Skeletal muscle tissue (tissue), 3 donors: ENCODE measurements at regions not wholly inside any gene's neighbourhood (a gene's known extent, or its start where the extent isn't known, plus 50 kb on each side); places are given as distances from the start of the nearest gene placed in this dataset.

ENCODE experiments used
- H3K27ac ChIP-seq: one replicate; pipeline ENCODE4 v1.7.0; 2013; ENCODE audit warnings: mild to moderate bottlenecking, low read depth, low read length, inconsistent platforms
- H3K27me3 ChIP-seq, 3 donors: one replicate each; pipeline ENCODE4 v1.7.0; 2013; ENCODE audit warnings: low read length in 3 of 3; ENCODE audit not compliant: control insufficient read depth in 3 of 3, insufficient read depth in 3 of 3
- H3K36me3 ChIP-seq, 3 donors: one replicate each; pipeline ENCODE4 v1.7.0; 2013; ENCODE audit warnings: low read length in 3 of 3; ENCODE audit not compliant: control insufficient read depth in 3 of 3, insufficient read depth in 3 of 3
- H3K4me1 ChIP-seq, 3 donors: one replicate each; pipeline ENCODE4 v1.7.0; 2013; ENCODE audit warnings: low read length in 3 of 3, mild to moderate bottlenecking in 3 of 3; ENCODE audit not compliant: control insufficient read depth in 3 of 3, insufficient read depth in 3 of 3
- H3K4me3 ChIP-seq, 3 donors: one replicate each; pipeline ENCODE4 v1.7.0; 2013; ENCODE audit warnings: low read length in 3 of 3
- H3K9ac ChIP-seq, 3 donors: one replicate each; pipeline ENCODE4 v1.7.0; 2013; ENCODE audit warnings: low read length in 3 of 3, mild to moderate bottlenecking in 3 of 3, moderate library complexity in 2 of 3, low read depth in 1 of 3
- H3K9me3 ChIP-seq, 3 donors: one replicate each; pipeline ENCODE4 v1.7.0; 2013; ENCODE audit warnings: low read length in 3 of 3; ENCODE audit not compliant: control insufficient read depth in 3 of 3
- donor health status: Osteomylitis.

DNA sequence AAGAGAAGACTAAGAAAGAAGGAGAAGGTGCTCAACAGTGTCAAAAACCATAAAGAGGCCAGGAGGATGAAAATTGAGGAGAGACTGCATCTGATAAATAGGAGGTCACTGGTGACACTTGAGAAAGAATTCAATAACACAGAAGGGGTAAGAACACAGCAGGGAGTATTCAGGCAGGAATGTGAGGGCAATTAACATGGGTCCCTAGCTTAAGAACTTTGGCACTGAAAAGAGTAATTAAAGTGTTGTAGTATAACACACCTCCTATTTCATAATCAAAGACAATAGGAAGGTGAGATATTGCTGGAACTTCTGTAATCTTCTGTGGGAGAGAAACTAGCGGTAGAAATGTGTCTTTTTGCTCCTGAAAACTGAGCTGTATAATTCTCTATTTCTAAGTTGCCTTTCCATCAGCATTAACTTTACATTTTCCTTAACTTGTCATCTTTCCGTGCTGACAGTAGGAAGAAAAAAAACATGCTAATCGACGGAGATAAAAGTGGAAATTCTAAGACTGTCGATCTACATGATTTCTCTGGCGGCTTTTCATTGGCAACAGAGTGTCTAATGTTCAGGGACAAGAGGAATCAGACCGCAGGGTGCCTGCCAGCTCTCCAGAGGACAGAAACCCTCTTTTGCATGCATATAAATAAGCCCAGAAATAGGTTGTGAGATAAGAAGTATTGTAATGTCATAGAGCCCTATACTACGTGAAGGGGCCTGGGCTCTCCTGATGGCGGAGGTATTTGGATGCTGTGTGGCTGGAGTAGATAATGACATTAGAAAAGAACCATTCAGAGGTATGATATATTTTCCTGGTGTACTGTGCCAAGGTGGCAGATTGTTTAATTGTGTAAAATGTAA, 147.9 kb upstream of the GAP43 start:
- Histone ChIP-seq H3K4me1 (no peaks in the 10 kb centered on the region), H3K9ac (no peak overlapping the region), H3K4me3 (no peak overlapping the region)

DNA sequence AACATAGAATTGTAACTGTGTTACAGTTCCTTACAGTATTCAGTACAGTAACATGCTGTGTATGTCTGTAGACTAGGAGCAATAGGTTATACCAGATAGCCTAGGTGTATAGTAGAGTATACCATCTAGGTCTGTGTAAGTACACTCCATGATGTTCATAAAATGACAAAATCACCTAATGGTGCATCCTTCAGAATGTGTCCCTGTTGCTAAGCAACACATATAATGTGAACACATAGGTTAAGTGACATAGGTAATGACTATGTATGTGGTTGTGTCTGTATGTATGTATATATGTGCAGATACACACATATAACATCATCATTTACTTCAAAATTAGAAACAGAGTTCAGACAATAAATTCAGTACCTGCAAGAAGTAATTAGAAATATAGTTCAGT, 146.8 kb upstream of the GAP43 start:
- Histone ChIP-seq H3K9me3 (no peaks in the 10 kb centered on the region), H3K9ac (no peak overlapping the region), H3K27ac (no peak overlapping the region), H3K36me3 (no peaks in the 10 kb centered on the region), H3K4me1 (no peaks in the 10 kb centered on the region), H3K4me3 (no peak overlapping the region), H3K27me3 (no peaks in the 10 kb centered on the region)

More for the DNA sequence above, 147.9 kb upstream of the GAP43 start:
- H3K9me3 ChIP-seq: no peaks in the 10 kb centered on the region
- no peak overlapping the region for H3K27ac ChIP-seq
- H3K27me3 ChIP-seq: no peaks in the 10 kb centered on the region
- H3K36me3 ChIP-seq: no peaks in the 10 kb centered on the region

DNA sequence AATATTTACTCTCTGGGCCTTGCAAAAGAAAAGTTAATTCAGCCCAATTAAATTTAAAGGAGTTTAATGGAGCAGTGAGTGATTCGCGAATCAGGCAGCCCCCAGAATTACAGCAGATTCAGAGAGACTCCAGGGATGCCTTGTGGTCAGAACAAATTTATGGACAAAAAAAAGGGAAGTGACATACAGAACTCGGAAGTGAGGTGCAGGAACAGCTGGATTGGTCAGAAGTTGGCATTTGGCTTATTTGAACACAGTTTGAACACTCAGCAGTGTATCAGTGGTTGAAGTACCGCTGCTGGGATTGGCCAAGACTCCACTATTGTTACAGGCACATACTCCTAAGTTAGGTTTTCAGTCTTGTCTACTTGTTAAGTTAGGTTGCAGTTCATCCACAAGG, 145.0 kb upstream of the GAP43 start:
- H3K9ac ChIP-seq: no peak overlapping the region
- H3K27me3 ChIP-seq: no peaks in the 10 kb centered on the region
- no peak overlapping the region for H3K27ac ChIP-seq
- H3K9me3 ChIP-seq: no peaks in the 10 kb centered on the region
- no peaks in the 10 kb centered on the region for H3K36me3 ChIP-seq
- H3K4me1 ChIP-seq: no peaks in the 10 kb centered on the region
- no peak overlapping the region for H3K4me3 ChIP-seq

DNA sequence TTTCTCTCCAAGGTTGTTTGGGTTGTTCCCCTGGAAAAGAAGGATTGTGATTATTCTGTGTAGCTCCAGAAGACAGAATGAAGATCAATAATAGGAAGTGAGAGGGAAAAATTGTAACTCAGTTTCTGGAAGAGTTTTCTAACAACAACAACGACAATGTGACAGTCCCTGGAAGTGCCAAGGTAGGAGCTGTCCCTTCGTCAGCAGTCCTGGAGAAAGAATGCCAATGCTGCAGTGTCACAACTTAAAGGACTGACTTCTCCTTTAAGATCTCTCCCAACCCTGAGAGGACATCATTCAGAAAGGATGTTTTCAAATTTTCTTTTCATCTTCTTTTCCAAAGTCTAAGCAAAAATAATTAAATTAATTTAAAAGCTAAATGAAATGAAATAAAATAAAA, 136.4 kb upstream of the GAP43 start:
- Histone ChIP-seq H3K9me3 (no peaks in the 10 kb centered on the region), H3K36me3 (no peaks in the 10 kb centered on the region), H3K4me3 (no peak overlapping the region), H3K4me1 (no peaks in the 10 kb centered on the region), H3K27ac (no peak overlapping the region), H3K9ac (no peak overlapping the region), H3K27me3 (no peaks in the 10 kb centered on the region)

DNA sequence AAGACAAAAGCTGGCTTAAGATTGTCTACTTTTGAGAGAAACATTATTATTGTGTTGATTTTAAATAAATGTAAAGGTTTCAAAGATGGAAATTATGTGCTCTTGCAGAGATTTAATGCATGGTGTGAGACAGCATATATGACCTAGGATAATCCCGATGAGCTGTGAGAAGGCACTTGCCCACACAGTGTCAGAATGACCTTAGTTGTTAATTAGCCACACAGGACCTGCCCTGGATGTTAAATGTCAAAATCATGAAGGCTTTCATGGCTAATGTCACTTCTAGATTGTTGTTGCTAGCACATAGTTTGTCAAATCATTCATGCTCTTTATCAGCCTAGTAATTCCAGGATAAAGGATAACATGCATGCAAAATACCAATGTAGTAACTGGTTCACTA, 135.3 kb upstream of the GAP43 start:
- Histone ChIP-seq H3K36me3 (no peaks in the 10 kb centered on the region), H3K27me3 (no peaks in the 10 kb centered on the region), H3K4me1 (no peaks in the 10 kb centered on the region), H3K9me3 (no peaks in the 10 kb centered on the region), H3K4me3 (no peak overlapping the region), H3K27ac (no peak overlapping the region), H3K9ac (no peak overlapping the region)

DNA sequence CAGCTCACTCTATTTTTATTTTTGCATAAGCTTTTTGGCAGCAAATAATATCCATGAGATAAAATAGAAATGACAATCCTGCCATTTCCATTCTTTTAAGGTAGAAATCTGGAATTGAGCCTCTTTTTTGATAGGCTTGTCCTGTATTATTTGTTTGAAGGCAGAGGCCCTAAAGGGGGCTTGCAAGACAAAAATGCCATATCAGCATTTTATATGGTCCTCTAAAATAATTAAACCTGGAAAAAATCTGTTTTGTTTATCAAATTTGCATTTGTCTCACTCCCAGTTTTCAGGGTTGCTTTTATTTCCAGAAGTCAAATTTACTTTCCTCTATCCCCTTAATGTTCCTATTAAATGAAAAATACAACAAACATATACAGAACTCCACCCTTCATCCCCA, 134.9 kb upstream of the GAP43 start:
- Histone ChIP-seq H3K9ac (no peak overlapping the region), H3K36me3 (no peaks in the 10 kb centered on the region), H3K27me3 (no peaks in the 10 kb centered on the region), H3K4me3 (no peak overlapping the region), H3K9me3 (no peaks in the 10 kb centered on the region), H3K27ac (no peak overlapping the region), H3K4me1 (no peaks in the 10 kb centered on the region)

DNA sequence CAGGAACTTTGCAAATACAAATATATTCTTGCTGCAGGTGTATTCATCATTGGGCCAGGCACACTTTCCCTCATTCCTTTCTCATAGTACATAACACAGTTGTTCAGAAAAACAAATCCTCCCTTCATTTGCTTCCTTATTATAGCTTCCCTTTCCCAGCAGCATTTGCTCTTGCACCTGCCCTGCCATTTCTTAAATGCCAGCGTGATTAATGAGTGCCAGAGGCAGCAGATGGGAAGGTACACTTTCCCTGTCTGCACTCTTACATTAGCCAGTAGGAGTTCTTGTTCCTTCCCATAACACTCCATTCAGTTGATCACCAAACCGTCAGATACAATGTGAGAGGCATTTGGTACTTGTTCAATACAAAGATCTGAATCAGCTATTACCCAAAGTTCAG, 128.5 kb upstream of the GAP43 start:
- H3K27ac ChIP-seq: no peak overlapping the region
- H3K4me3 ChIP-seq: no peak overlapping the region
- no peaks in the 10 kb centered on the region for H3K9me3 ChIP-seq
- H3K4me1 ChIP-seq: no peaks in the 10 kb centered on the region
- no peak overlapping the region for H3K9ac ChIP-seq
- no peaks in the 10 kb centered on the region for H3K36me3 ChIP-seq
- no peaks in the 10 kb centered on the region for H3K27me3 ChIP-seq

DNA sequence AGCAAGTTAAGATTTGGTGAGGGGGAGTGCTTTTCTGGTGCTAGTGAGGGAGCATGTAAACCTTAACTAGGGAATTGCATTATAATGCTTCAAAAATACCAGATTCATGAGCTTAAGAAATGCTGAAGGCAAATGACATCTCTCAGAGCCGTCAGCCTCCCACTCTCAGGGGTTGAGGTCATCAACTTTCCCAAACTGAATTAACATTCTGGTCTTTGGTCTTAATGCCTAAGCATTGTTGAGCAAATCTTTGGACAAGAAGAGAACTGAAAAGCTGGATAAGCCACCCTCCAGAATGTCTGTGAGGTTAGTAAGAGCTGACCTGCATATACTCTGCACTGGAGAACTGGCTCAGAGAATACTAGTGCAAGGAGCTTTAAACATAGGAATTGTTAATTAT, 124.9 kb upstream of the GAP43 start:
- H3K27me3 ChIP-seq: no peaks in the 10 kb centered on the region
- no peak overlapping the region for H3K27ac ChIP-seq
- H3K9me3 ChIP-seq: no peaks in the 10 kb centered on the region
- H3K9ac ChIP-seq: no peak overlapping the region
- H3K4me3 ChIP-seq: no peak overlapping the region
- no peaks in the 10 kb centered on the region for H3K4me1 ChIP-seq
- no peaks in the 10 kb centered on the region for H3K36me3 ChIP-seq

DNA sequence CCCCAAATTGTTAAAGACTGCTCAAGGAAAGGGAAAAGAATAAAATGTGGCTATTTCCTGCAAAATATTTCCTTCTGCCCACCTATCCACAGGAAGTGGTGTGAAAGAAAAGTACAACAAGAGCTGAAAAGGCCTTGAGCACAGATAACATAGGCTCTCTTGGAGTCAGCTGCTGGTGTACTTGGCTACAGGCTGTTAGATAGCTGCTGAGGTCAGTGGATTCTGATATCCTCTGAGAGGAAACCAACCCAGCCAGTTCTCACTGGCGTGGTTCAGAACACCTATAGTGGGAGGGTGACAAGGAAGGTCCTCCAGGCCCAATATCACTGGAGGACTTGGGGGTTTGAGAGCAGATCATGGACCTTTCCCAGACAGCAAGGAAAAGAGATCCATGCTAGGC, 124.4 kb upstream of the GAP43 start:
- no peak overlapping the region for H3K4me3 ChIP-seq
- no peak overlapping the region for H3K27ac ChIP-seq
- H3K27me3 ChIP-seq: no peaks in the 10 kb centered on the region
- no peaks in the 10 kb centered on the region for H3K4me1 ChIP-seq
- no peaks in the 10 kb centered on the region for H3K36me3 ChIP-seq
- no peak overlapping the region for H3K9ac ChIP-seq
- H3K9me3 ChIP-seq: no peaks in the 10 kb centered on the region

DNA sequence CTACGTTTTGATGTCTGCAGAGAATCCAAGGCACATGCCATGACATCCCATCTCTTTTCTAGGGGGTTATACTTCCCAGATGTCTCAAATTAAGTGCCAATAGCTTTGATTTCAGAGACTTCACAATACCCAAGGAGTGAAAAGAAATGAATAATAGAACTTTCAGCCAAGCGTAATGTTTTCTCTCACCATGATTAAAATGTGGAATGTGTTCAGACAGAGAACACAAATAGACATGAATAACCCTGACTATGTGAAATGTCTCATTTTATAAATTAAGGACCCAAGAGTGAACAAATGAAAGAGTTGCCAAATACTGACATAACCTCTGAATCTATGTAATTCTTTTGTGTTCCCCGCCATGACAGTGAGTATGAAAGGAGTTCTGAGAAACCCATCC, 123.6 kb upstream of the GAP43 start:
- Histone ChIP-seq H3K9ac (no peak overlapping the region), H3K9me3 (no peaks in the 10 kb centered on the region), H3K4me3 (no peak overlapping the region), H3K36me3 (no peaks in the 10 kb centered on the region), H3K27ac (no peak overlapping the region), H3K4me1 (no peaks in the 10 kb centered on the region), H3K27me3 (no peaks in the 10 kb centered on the region)
